Left renal cortex interstitium (tissue), 4 donors: ENCODE measurements at regions not wholly inside any gene's neighbourhood (a gene's known extent, or its start where the extent isn't known, plus 50 kb on each side); places are given as distances from the start of the nearest gene placed in this dataset.

ENCODE experiments used
- DNase-seq, 4 donors: peaks; one replicate each; pipeline ENCODE4 v3.0.0-alpha.2; 2013; ENCODE audit warnings: low read depth in 4 of 4, low spot score in 2 of 4, missing footprints in 1 of 4

DNA sequence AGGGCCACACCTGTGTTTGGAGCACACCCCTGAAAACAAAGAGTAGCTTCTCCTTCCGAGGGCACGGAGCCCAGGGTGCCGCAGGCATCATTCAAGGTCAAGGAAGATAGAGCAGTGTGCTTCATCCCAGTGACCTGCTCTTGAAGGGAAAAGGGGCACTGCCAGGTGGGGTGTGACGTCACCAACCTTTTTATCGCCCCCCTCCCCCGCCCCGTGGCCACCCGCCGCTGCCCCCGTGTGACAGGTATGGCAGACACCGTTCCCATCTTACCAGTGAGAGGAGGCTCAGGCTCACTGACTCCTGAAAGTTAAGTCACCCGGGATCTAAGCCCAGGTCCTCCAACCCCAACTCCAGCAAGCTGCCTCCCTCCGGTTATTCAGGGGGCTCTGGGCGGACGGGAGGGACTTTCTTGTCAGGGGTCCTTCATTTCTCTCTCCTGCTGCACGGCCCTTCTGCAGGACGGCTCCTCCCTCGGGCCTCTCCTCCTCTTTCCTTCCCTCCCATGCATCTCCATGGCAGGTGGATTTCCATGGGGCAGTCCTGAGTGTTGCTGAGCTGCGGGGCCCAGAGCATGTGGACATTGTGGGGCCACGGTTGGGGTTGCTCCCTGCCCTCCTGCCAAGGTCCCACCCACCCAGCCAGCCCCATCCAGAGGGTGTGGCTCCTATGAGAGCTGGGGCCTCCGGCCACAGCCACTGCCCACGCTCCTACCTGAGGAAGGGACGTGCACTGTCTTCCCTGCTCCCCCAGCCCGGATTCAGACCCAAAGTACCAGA lies 114.1 kb upstream of the HDAC4 start:
- DNase-seq: no peak

DNA sequence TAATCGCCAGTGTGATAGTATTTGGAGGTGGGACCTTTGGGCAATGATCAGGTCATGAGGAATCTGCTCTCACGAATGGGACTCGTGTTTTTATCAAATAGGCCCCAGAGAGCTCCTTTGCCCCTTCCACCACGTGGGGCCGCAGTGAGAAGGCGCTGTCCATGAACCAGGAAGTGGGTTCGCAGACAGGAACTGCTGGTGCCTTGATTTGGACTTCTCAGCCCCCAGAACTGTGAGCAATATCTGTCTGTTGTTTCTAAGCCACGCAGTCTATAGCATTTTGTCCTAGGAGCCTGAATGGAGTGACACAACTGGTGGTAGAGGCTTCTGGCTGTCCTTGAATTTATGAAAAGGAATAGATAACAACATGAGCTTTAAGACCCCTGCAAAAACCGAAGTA lies 111.2 kb upstream of the HDAC4 start:
- no peak for DNase-seq

DNA sequence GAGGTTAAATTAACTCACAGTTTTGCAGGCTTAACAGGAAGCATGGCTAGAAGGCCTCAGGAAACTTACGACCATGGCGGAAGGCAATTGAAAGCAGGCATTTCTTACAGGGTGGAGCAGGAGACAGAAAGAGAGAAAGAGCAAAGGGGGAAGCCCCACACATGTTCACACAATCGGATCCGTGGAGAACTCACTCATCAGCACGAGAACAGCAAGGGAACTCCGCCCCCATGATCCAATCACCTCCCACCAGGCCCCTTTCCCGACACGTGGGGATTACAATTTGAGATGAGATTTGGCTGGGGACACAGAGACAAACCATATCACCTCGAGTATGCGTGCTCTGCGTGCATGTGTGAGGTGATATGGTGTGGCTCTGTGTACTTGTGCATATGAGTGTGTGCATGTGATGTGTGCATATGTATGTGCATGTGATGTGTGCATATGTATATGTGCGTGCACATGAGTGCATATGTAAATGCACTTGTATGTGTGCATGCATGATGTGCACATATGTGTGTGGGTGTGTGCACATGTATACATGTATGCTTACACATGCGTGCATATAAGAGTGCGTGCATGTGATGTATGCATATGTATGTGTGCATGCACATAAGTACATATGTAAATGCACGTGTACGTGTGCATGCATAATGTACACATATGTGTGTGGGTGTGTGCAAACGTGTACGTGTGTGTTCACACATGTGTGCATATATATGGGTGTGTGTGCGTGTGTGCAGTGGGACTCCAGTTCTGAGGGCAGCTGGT lies 108.7 kb upstream of the HDAC4 start:
- DNase-seq: no peak

DNA sequence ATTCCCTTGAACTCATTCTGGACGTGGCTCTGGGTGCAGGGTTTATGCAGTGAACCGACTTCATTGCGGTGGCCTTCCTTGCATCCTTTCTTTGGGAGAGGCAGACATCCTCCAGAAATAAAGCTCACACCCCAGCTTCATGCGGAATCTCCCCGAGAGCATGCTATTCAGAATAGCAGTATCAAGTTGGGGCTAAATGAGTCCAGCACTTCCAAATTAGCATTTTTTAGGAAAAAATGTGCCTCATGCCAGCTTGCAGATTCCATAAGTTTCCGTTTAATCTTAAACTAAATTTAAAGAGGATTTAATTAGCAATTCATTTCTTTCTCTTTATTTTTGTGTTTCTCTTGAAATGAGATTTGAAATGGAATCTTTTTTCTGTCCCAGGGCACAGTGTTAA lies 107.4 kb upstream of the HDAC4 start:
- DNase-seq: no peak

DNA sequence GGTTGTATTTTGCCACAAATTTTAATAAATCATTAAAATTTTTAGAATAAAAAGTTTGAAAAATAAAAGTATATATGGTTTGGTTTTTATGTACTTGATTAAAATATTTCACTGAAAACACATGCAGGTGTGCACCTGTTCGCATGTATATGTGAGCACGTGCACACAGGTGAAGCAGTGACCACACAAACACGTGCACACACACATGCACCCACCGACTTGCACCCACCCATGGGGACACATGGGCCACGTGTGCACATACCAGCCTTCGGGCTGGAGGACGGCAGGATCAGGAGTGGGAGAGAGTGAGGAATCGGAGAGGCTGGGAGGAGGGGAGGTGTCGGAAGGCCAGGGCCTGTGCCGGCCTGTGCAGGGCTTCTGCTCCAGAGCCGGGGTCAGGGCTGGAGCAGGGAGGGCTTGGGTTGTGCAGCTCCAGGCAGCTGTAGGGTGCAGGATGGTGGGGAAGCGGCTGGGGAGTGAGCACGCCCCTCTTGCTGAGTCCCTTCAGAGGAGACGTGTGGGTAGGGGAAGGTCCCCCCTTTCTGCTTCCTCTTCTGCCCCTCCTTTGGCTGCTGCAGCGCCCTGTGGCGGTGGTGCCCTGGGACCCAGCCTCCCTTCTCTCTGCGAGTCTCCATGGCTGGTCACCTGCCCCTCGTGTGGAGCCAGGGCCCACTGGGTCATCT lies 106.9 kb upstream of the HDAC4 start:
- no peak for DNase-seq

DNA sequence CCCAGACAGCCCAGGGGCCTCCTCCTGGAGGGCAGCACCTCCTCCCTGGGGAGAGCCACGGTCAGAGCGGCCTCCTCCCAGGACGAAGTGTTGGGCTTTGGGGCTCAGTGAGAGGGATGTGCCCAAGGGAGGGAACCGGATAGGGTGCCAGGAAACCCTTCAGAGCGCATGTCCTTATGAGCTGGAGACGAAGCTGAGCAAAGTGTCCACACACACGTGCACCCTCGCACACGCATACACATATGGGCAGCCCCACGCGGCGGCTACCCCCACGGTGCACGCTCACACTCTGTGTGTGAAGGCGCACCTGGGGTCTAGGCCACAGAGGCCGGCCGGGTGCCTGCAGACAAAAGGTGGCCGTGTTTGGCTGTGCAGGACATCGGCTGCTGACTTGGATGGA lies 106.1 kb upstream of the HDAC4 start:
- no peak for DNase-seq

DNA sequence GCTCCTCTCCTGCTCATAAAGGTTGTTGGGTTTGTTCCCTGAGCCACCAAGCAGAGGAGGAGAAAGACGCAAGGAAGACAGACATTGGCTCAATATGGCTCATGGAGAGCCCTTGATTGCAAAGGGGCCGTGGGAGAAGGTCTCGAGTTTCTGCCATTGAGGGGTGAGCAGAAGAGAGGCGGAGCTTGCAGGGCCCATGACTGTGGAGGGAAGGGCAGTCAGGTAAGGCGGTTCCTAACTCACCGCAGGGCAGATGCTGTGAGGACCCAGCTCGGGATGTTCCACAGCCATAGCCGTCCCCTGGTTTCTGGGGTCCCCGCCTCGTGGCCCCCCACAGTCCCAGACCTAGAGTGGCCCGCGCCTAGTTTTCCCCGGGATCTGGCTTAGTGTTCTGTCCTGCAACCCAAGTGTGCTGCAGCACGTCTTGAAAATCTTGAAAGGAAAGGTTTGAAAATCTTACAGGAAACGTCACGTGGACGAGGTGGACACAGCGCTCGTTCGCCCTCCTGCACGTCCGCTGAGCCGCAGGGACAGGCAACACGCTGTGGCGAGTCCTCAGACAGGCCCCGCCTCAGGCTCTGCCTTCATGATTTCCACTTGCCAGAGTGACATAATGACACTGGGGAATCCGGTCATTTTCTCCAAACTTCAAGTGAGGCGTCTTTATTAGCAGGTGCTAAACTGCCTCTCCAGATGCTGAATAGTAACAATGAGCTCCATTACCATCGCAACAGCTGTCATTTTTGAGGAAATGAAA lies 105.5 kb upstream of the HDAC4 start:
- no peak for DNase-seq

DNA sequence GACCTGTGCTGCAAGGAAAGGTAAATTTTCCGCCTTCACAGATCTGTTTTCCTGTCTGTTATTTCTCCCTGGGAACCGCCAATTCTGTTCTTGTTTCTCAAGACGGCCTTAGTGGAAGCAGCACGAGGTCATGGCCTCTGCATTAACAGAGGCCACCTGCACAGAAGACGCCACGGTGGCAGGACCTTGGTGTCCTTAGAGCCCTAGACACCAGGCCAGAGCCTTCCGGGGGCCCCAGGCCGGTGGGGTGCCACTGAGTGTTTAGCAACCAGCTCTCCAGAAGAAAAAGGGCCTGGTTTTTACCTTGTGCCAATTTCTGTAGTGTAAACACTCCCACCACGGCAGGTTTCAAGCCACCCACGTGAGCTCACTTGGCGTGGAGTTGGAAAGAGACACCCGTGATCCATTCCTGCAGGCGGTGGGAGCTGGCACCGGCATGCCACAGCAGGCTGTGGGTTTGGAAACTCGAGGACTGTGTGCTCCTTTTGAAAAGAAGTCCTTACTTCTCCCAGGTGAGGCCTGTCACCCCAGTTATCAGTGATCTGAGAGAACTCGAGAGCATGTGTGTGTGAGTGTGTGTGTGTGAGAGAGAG lies 103.9 kb upstream of the HDAC4 start:
- DNase-seq: no peak

DNA sequence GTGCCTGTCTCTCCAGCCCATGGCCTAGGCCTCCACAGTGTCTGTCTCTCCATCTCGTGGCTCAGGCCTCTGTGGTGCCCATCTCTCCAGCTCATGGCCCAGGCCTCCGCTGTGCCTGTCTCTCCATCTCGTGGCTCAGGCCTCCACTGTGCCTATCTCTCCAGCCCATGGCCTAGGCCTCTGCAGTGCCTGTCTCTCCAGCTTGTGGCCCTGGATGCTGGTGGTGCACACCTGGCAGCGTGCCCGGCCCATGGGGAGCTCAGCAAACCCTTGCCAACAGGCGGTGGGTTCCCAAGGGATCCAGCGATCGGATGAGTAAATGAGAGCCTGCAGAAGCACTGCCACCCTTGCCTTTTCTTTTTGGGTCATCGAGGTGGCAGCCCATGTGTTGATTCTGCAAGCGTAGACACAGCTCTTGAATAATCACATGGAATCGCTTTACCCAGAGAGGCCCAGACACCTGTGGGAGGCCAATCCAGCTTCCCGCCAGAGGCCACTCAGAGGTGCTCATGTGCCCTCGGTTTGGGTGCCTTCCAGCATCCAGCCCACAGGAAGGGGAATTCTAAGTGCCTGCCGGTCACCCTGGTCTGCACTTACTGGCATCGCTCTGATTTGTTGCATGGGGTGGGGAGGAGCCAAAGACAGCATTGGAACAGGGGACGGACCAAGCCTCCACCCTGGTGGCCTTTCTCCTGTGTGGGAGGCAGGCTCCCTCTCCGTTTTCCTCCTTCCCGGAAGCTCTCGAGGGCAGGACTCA lies 101.8 kb upstream of the HDAC4 start:
- no peak for DNase-seq

DNA sequence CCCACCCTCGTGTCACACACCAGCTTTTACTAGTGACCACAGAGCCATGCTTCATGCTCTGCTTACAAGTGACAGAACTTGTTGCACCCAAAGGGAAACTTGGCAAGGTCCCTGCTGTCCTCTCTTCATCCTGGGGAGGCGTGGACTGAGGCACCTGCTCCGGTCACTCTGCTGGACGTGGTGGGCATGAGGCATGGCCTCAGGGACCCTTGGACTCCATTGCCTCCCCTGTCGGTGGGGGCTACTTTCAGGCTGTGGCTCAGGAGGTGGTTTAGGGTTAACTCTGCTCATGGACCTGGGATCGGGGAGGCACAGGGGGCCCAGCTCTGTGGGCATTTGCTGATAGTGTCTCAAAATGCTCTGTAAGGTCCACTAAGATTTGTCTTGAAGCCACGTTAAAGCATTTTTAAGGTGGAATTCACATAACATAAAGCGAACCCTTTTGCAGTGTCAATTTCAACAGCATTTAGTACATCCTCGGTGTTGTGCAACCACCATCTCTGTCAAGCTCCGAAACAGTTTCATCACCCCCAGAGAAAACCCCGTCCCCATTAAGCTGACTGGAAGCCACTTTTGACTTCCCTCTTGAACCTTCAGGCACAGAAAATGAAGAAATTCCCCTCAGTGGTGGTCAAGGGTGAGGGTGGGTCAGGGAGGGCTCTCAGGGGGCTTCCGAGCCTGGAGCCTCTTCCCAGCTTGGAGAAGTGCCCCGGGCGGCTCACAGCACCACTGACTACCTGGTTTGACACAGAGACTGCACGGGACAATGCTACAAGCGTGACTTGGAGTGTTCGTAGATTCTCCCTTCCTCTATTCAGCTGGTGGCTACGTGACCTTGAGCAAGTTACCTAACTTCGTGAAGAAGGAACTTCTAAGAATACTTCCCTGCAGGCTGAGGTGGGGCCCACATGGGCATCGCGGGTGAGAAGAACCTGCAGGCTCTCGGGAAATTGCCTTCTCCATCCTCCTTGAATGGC lies 100.0 kb upstream of the HDAC4 start:
- DNase-seq: no peak

DNA sequence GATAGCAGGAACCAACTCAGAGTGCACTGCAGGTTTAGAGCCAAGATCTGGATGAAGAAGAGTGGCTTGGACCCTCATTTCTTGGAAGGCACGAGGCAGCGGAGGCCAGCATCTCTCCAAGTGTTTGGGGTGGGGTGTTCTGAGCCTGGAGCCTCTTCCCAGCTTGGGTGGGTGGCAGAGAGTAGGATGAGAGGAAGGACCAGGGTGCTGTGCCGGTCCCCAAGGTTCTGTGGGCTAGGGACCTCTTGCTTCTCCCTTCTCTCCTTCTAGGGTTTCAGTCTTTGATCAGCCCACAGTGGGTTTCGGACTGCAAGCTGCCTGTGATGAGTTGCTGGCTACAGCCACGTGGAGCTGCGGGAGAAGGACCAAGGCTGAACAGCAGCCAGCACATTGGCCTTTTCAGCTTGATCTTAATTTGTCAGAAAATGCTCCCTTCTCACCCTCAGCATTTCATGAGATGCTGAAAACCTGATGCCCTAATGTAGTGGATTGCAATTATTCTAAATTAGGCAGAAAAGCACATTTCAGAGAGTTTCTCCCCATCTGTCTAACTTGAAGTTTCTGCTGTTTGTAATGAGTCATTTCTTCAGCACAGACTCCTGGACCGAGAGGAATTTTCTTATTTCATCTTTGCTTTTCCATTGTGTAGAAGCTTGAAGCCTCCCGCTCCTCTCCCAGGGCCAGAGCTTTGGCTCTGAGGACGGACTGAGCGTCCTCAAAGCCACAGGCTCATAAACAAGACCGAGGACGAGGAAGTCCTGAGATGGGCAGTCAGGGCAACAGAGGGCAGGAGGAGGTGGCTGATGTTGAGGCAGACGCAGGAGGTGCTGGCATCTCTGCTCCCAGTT lies 99.1 kb upstream of the HDAC4 start:
- no peak for DNase-seq

DNA sequence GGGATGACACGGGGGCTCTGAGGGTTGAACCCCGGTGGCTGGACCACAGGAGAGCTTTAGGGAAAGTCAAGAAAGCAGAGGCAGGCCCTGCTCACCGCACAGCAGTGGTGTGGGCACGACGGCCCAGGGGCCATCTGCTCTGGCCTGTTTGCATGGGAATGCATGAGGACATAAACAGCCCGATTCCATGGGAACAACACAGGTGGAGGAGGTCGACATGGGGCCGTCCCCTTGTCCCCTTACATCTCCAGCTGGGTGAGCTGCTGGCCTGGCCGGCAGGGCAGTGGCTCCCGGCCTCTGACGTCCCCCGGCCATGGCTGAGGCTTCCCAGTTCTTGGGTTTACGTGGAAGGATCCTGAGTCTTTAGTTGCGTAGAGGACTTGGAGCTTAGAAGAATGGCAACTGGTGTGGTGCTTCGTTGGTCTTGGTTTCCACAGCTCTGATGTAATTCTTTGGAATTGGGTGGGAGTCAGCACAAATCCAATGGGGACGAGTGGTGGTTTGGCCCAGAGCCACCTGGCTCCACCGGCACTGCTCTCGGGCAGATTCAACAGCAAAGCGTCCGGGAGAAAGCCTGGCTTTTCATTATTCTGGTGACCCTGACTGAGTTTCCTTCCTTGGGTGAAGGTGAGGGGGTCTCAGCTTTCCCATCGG lies 98.3 kb upstream of the HDAC4 start:
- DNase-seq: no peak

DNA sequence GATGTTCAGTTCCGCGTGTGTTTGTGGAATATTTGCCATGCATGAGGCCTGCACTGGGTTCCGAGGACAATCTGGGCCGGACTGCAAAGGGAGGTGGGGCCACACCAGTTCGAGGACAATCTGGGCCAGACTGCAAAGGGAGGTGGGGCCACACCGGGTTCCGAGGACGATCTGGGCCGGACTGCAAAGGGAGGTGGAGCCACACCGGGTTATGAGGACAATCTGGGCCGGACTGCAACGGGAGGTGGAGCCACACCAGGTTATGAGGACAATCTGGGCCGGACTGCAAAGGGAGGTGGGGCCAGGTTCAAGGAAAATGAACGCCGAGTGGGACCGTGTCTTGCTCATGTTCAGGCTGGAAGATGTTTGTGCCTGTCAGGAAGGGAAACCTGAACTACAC lies 97.8 kb upstream of the HDAC4 start:
- DNase-seq: no peak

DNA sequence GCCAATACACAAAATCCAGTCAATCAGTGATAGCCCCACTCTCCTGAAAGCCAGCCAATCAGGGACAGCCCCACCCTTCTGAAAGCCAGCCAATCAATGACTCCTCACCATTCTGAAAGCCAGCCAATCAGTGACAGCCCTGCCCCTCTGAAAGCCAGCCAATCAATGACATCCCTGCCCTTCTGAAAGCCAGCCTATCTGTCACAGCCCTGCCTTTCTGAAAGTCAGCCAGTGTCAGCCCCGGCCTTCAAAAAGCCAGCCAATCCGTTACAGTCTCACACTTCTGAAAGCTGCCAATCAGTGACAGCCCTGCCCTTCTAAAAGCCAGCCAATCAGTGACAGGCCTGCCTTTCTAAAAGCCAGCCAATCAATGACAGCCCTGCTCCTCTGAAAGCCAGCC lies 95.9 kb upstream of the HDAC4 start:
- DNase-seq: no peak

DNA sequence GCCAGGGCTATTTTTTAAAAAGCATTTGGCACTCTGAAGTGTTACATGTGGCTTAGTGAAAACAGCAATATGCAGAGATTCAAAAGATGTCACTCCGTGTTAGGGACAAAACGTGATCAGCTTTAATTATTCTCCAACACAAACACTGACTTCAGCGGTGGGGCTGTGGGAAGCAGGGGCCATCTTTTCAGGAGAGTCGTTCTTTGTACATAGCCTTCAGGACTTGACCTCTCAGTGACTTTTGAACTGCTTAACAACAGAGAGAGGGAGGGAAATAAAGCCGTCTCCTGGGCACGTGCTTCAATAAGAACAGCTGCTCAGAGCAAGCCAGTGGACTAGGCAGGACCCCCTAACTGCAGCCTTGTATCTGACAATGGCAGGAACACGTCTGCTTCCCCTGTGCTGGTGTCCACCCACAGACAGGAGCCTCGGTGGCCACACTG lies 95.0 kb upstream of the HDAC4 start:
- DNase-seq: peak in 1 of 4 donors; percentile 23

DNA sequence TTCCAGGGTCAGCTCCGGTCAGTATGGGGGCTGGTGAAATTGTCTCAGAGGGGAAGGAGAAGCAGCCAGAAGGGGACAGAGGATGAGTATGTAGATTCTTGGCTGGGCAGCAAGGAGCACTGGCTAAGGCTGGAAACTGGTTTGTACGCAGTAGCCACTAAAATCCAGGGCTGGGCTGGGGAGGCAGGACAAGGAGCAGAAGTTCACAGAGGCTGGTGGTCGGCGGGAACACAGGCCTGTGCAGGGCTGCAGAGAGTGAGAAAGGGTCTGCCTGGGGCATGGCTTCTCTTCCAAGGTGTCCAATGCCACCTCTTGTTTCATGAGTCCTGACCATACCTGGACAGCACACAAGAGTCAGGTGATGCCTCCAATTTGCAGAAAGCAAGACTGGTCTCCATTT lies 94.4 kb upstream of the HDAC4 start:
- DNase-seq: no peak

DNA sequence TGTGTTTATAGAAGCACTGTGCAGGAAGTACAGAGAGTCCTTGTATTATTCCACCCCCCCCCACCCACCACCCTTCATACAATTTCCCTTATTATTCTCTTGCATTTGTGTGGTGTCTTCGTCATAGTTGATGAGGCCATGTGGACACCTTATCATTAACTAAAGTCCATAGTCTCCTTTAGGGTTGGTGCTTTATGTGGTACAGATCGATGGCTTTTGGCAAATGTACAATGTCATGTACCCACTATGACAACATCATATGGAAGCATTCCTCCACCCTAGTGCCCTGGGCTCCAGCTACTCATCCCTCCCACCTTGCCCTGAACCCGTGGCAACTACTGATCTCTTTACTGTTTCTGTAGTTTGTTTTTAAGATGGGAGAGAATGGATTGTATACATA lies 93.8 kb upstream of the HDAC4 start:
- DNase-seq: no peak
